CD4-positive, alpha-beta T cell treated with Interferon gamma for 1 hour (primary cell): ENCODE measurements at regions not wholly inside any gene's neighbourhood (a gene's known extent, or its start where the extent isn't known, plus 50 kb on each side); places are given as distances from the start of the nearest gene placed in this dataset.

Experiments used
- DNase-seq: peaks from one replicate; pipeline ENCODE4 v3.0.0-alpha.2; 2020

GRCh38 chr9:106358331-106358730 lies 504.6 kb upstream of the ZNF462 start:
- no peak for DNase-seq

- no peak for DNase-seq
These were observed 486.3 kb upstream of the ZNF462 start for GRCh38 chr9:106376689-106377088.

- DNase-seq: no peak
These were observed 479.9 kb upstream of the ZNF462 start for GRCh38 chr9:106383072-106383471.

- no peak for DNase-seq
These were observed 475.0 kb upstream of the ZNF462 start for GRCh38 chr9:106387965-106388364.

GRCh38 chr9:106393226-106393625 lies 469.7 kb upstream of the ZNF462 start:
- DNase-seq: no peak

GRCh38 chr9:106400170-106400569 lies 462.8 kb upstream of the ZNF462 start:
- DNase-seq: no peak

GRCh38 chr9:106400950-106401349 lies 462.0 kb upstream of the ZNF462 start:
- DNase-seq: no peak

GRCh38 chr9:106403081-106403480 lies 459.9 kb upstream of the ZNF462 start:
- DNase-seq: no peak

GRCh38 chr9:106404137-106404536 lies 458.8 kb upstream of the ZNF462 start:
- no peak for DNase-seq

GRCh38 chr9:106405871-106406435 lies 457.0 kb upstream of the ZNF462 start:
- no peak for DNase-seq

- no peak for DNase-seq
These were observed 448.9 kb upstream of the ZNF462 start for GRCh38 chr9:106414042-106414441.

GRCh38 chr9:106417685-106418084 lies 445.3 kb upstream of the ZNF462 start:
- no peak for DNase-seq

- DNase-seq: no peak
These were observed 443.1 kb upstream of the ZNF462 start for GRCh38 chr9:106419829-106420228.

- no peak for DNase-seq
These were observed 442.4 kb upstream of the ZNF462 start for GRCh38 chr9:106420511-106420944.

- DNase-seq: no peak
These were observed 441.2 kb upstream of the ZNF462 start for GRCh38 chr9:106421772-106422171.

- no peak for DNase-seq
These were observed 439.4 kb upstream of the ZNF462 start for GRCh38 chr9:106423575-106423974.

GRCh38 chr9:106432631-106433030 lies 430.3 kb upstream of the ZNF462 start:
- DNase-seq: no peak

- no peak for DNase-seq
These were observed 424.0 kb upstream of the ZNF462 start for GRCh38 chr9:106438928-106439327.

- no peak for DNase-seq
These were observed 421.7 kb upstream of the ZNF462 start for GRCh38 chr9:106441283-106441682.

GRCh38 chr9:106443520-106443919 lies 419.4 kb upstream of the ZNF462 start:
- no peak for DNase-seq

GRCh38 chr9:106445107-106445506 lies 417.9 kb upstream of the ZNF462 start:
- DNase-seq: no peak

- no peak for DNase-seq
These were observed 413.5 kb upstream of the ZNF462 start for GRCh38 chr9:106449336-106449927.

- no peak for DNase-seq
These were observed 412.4 kb upstream of the ZNF462 start for GRCh38 chr9:106450549-106450948.

GRCh38 chr9:106451223-106451622 lies 411.7 kb upstream of the ZNF462 start:
- DNase-seq: no peak

- DNase-seq: no peak
These were observed 406.4 kb upstream of the ZNF462 start for GRCh38 chr9:106456581-106456980.
